Liver (tissue), 3 donors: ENCODE measurements at regions not wholly inside any gene's neighbourhood (a gene's known extent, or its start where the extent isn't known, plus 50 kb on each side); places are given as distances from the start of the nearest gene placed in this dataset.

Experiments
- CTCF ChIP-seq: fragments of 150-350 bp; IDR thresholded peaks from 2 replicates; pipeline ENCODE4 v1.5.1; 2017; ENCODE audit warnings: improper control_type of control experiment, low read depth, low read length; ENCODE audit not compliant: missing input control
- EGR1 ChIP-seq, 2 donors: IDR thresholded peaks; 2 replicates each; pipeline ENCODE4 v1.6.1; 2016 to 2018; ENCODE audit warnings: antibody characterized with exemption in 2 of 2, low read depth in 2 of 2
- FOXA1 ChIP-seq: IDR thresholded peaks from 2 replicates; pipeline ENCODE4 v1.6.1; 2016; ENCODE audit warnings: antibody characterized with exemption
- FOXA2 ChIP-seq: IDR thresholded peaks from 2 replicates; pipeline ENCODE4 v1.6.1; 2016; ENCODE audit warnings: antibody characterized with exemption
- GABPA ChIP-seq, 2 donors: IDR thresholded peaks in 1 of 2; conservative IDR thresholded peaks in 1 of 2; 2 replicates each; pipeline ENCODE4 v1.6.1; 2016; ENCODE audit warnings: antibody characterized with exemption in 2 of 2, mild to moderate bottlenecking in 1 of 2, moderate library complexity in 1 of 2
- NR2F2 ChIP-seq: IDR thresholded peaks from 2 replicates; pipeline ENCODE4 v1.6.1; 2016; ENCODE audit warnings: antibody characterized with exemption
- REST ChIP-seq: IDR thresholded peaks from 2 replicates; pipeline ENCODE4 v1.6.1; 2016; ENCODE audit warnings: antibody characterized with exemption, mild to moderate bottlenecking
- TAF1 ChIP-seq: conservative IDR thresholded peaks from 2 replicates; pipeline ENCODE4 v1.6.1; 2016; ENCODE audit warnings: antibody characterized with exemption, mild to moderate bottlenecking
- YY1 ChIP-seq: IDR thresholded peaks from 2 replicates; pipeline ENCODE4 v1.6.1; 2016; ENCODE audit warnings: antibody characterized with exemption, mild to moderate bottlenecking
- donor health status: healthy.
- donor health status: healthy.

GRCh38 chr13:26949701-26950502 is 189.3 kb upstream of the GPR12 start:
- TF ChIP-seq CTCF (no peak), EGR1 (IDR thresholded peaks at IDR 0.05; ENCODE audit: low read depth in 2 of 2) (no peak), REST (no peak), GABPA (IDR thresholded peaks at IDR 0.05 in 1 of 2, conservative IDR thresholded peaks at IDR 0.05 in 1 of 2) (no peak), YY1 (no peak), TAF1 (no peak), NR2F2 (no peak), FOXA1 (no peak), FOXA2 (no peak)
